ENCODE measurements at regions not wholly inside any gene's neighbourhood (a gene's known extent, or its start where the extent isn't known, plus 50 kb on each side); places are given as distances from the start of the nearest gene placed in this dataset.

- TF ChIP-seq CTCF (conservative IDR thresholded peaks at IDR 0.05; ENCODE audit: low read length), result no peak
- no peak for TF ChIP-seq EZH2phosphoT487 (IDR thresholded peaks at IDR 0.05; ENCODE audit: borderline replicate concordance)
These were observed 708.1 kb upstream of the ARGLU1 start for GRCh38 chr13:107275945-107276614.
